ENCODE measurements at regions not wholly inside any gene's neighbourhood (a gene's known extent, or its start where the extent isn't known, plus 50 kb on each side); places are given as distances from the start of the nearest gene placed in this dataset.

DNA sequence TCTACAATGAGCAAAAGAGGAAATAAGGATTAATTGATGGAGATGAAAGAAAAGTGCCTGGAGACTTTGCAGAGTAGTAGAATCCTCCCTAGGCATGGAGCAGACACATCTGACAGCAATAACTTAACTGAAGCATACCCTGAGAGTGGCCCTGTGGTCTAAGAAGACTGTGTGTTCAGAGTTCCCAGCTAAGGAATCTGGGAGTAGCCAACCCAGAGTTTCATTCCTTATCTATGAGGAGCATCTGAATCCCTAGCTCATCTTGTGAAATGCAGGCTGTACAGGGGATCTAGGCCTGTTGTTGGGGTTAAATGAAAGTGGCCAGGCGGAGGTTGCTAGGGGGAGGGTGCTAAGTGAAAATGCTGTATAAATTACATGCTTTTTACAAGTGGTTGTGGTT lies 233.1 kb upstream of the FBXL7 start:
- TF ChIP-seq EZH2 (IDR thresholded peaks at IDR 0.05; ENCODE audit: low read length, missing control alignments) = no peak
- TF ChIP-seq, protein P1, sequence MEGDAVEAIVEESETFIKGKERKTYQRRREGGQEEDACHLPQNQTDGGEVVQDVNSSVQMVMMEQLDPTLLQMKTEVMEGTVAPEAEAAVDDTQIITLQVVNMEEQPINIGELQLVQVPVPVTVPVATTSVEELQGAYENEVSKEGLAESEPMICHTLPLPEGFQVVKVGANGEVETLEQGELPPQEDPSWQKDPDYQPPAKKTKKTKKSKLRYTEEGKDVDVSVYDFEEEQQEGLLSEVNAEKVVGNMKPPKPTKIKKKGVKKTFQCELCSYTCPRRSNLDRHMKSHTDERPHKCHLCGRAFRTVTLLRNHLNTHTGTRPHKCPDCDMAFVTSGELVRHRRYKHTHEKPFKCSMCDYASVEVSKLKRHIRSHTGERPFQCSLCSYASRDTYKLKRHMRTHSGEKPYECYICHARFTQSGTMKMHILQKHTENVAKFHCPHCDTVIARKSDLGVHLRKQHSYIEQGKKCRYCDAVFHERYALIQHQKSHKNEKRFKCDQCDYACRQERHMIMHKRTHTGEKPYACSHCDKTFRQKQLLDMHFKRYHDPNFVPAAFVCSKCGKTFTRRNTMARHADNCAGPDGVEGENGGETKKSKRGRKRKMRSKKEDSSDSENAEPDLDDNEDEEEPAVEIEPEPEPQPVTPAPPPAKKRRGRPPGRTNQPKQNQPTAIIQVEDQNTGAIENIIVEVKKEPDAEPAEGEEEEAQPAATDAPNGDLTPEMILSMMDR (conservative IDR thresholded peaks at IDR 0.05 in 1 of 2, IDR thresholded peaks at IDR 0.05 in 1 of 2; ENCODE audit: low read depth in 1 of 2, low read length in 2 of 2) = no peak
